RWPE1 (cell line): ENCODE measurements at regions not wholly inside any gene's neighbourhood (a gene's known extent, or its start where the extent isn't known, plus 50 kb on each side); places are given as distances from the start of the nearest gene placed in this dataset.

Experiments
- CTCF ChIA-PET: fragments of 350-600 bp; sonication (Branson Sonifier 250); formaldehyde crosslinking; extraction: SDS; loops from one replicate; lab custom pipeline; 2021; lab: Yijun Ruan, JAX
- POLR2A ChIA-PET: fragments of 400-600 bp; formaldehyde crosslinking; extraction: SDS; loops from one replicate; lab custom pipeline; 2020; ENCODE audit warnings: antibody characterized with exemption; ENCODE audit not compliant: low non-redundant PET; lab: Yijun Ruan, JAX
- DNase-seq: peaks from one replicate; pipeline ENCODE4 v3.0.0; 2012; ENCODE audit warnings: low spot score
- H3K27ac ChIP-seq: fragments of 450-650 bp; 2 replicates; pipeline ENCODE4 v1.5.1; 2017
- CTCF ChIP-seq: fragments of 450-650 bp; conservative IDR thresholded peaks from 2 replicates; pipeline ENCODE4 v1.5.1; 2017; ENCODE audit warnings: low read depth, mild to moderate bottlenecking

DNA sequence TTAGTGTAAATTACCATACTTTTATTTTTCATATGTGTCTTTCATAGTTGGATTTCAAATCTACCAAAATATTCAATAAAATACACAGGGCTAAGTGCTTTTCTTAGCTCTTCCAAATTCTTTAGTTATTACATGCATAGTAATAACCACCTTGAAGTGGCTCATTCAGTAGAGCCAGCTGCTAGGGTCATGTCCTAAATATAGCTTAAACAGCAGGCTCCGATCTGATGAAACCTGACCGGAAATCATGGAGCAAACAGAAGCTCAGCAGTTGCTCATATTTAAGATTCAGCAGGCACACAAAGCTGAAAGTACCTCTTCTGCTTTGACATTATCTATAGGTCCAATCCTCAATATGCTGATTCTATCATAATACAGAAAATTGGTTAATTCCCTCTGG, 1470.4 kb downstream of the ADGRL3 start:
- H3K27ac ChIP-seq: no peak overlapping the region
- ChIA-PET CTCF (interaction anchor here (0.6 to 0.8 kb wide), 3 partner anchors 206 to 1521 kb away, joined by 3 read pairs; no protein-coding TSS in a partner anchor), POLR2A (no interaction called here)
- no peak for DNase-seq
- no peak for TF ChIP-seq CTCF

GRCh38 chr4:62661821-62662220, 1461.7 kb downstream of the ADGRL3 start:
- no peak for TF ChIP-seq CTCF
- ChIA-PET POLR2A (no interaction called here), CTCF (interaction anchor here (0.6 kb wide), 1 partner anchor 14 kb away, joined by 3 read pairs; no protein-coding TSS in a partner anchor)
- no peak overlapping the region for H3K27ac ChIP-seq
- no peak for DNase-seq

DNA sequence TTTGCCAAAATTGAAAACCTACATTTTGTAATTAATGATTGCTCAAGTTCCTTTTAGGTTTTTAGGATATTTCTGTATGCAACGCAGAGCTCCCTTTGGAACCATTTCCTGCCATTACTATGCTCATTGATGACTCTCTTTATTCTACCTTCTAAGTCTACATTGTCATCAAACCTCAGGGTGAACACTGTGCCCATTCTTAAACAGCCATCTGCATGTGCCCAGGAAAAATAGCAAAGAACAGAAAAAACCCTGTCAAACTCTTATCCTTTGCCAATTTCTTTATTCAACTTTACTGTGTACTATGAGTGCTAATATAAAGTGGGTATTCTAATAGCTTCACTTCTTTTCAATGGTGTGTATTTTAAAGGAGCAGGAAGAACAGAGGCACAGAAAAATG, 1455.9 kb downstream of the ADGRL3 start:
- DNase-seq: no peak
- ChIA-PET CTCF (interaction anchor here (0.6 kb wide), 1 partner anchor 21 kb away, joined by 3 read pairs; no protein-coding TSS in a partner anchor), POLR2A (no interaction called here)
- H3K27ac ChIP-seq: no peak overlapping the region
- no peak for TF ChIP-seq CTCF

- POLR2A ChIA-PET: no interaction called here
- H3K27ac ChIP-seq: no peak overlapping the region
- CTCF ChIA-PET: interaction anchor here (1.0 kb wide), 1 partner anchor 11 kb away, joined by 6 read pairs; no protein-coding TSS in a partner anchor
- peak; percentile 4 for DNase-seq
- TF ChIP-seq CTCF: peak; percentile 32; the same call in 1 of the 2 replicates
Observed at GRCh38 chr4:62644372-62644771, 1444.2 kb downstream of the ADGRL3 start.

DNA sequence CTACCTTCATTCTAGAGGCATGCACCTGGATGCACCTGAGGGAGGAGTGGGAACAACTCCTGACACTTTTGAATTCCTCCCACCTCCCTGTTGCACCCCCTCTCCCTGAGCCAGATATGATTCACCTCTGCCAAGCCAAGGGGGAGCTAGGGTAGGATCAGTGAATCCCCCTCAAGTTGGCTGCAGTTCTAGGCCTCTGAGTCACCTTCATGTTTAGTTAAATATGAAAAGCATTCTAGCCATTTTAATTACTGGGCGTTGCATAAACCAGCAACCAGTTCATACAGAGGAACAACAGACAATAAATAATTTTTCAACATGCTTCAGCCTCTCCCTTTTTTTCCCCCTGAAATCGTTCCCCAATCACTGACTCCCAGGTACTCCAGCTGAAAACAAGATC, 1440.2 kb downstream of the ADGRL3 start:
- H3K27ac ChIP-seq: no peak overlapping the region
- ChIA-PET POLR2A (no interaction called here), CTCF (interaction anchor here (0.6 kb wide), 1 partner anchor 1105 kb away, joined by 3 read pairs; no protein-coding TSS in a partner anchor)
- TF ChIP-seq CTCF: no peak
- DNase-seq: peak; percentile 49

- ChIA-PET CTCF (no interaction called here), POLR2A (no interaction called here)
- H3K27ac ChIP-seq: no peak overlapping the region
- no peak for DNase-seq
- TF ChIP-seq CTCF: no peak
Observed at GRCh38 chr4:62627671-62628070, 1427.5 kb downstream of the ADGRL3 start.
